Activated CD8-positive, alpha-beta T cell treated with anti-CD3 and anti-CD28 coated beads for 36 hours (primary cell): ENCODE measurements at regions not wholly inside any gene's neighbourhood (a gene's known extent, or its start where the extent isn't known, plus 50 kb on each side); places are given as distances from the start of the nearest gene placed in this dataset.

Experiments
- ATAC-seq: fragments of 200-7000 bp; cut with Tn5 transposase; one replicate; pipeline ENCODE4 v1.10.0; 2021; ENCODE audit warnings: mild to moderate bottlenecking, moderate library complexity
- CTCF ChIA-PET: fragments of 350-600 bp; sonication (Branson Sonifier 250); formaldehyde crosslinking; loops from one replicate; lab custom pipeline; 2021; ENCODE audit warnings: antibody characterized with exemption; lab: Charles Lee
- POLR2A ChIA-PET: fragments of 350-600 bp; sonication (Branson Sonifier 250); formaldehyde crosslinking; loops from one replicate; lab custom pipeline; 2021; ENCODE audit warnings: antibody characterized with exemption; lab: Charles Lee
- DNase-seq: peaks from one replicate; pipeline ENCODE4 v3.0.0-alpha.2; 2020
- H3K27ac Mint-ChIP-seq: one replicate; pipeline ENCODE4 v1.8.0; 2021; ENCODE audit warnings: mild to moderate bottlenecking, mixed read lengths
- H3K27me3 Mint-ChIP-seq: one replicate; pipeline ENCODE4 v1.8.0; 2021; ENCODE audit warnings: mixed read lengths
- H3K36me3 Mint-ChIP-seq: one replicate; pipeline ENCODE4 v1.8.0; 2021; ENCODE audit warnings: low read depth, mixed read lengths
- H3K4me1 Mint-ChIP-seq: one replicate; pipeline ENCODE4 v1.8.0; 2021; ENCODE audit warnings: low read depth, mixed read lengths
- H3K4me3 Mint-ChIP-seq: one replicate; pipeline ENCODE4 v1.8.0; 2021; ENCODE audit warnings: mild to moderate bottlenecking, moderate library complexity, mixed read lengths
- H3K9me3 Mint-ChIP-seq: one replicate; pipeline ENCODE4 v1.8.0; 2021; ENCODE audit warnings: mixed read lengths
- intact Hi-C: fragments of 100-400 bp; cut with micrococcal nuclease; formaldehyde crosslinking; loops from one replicate; pipeline ENCODE4 v1.10.0; 2022
- TF ChIP-seq, protein P1 (sequence below): fragments of 200-600 bp; IDR thresholded peaks from one replicate; pipeline ENCODE4 v1.8.0; 2022; ENCODE audit warnings: antibody characterized with exemption, mild to moderate bottlenecking

DNA sequence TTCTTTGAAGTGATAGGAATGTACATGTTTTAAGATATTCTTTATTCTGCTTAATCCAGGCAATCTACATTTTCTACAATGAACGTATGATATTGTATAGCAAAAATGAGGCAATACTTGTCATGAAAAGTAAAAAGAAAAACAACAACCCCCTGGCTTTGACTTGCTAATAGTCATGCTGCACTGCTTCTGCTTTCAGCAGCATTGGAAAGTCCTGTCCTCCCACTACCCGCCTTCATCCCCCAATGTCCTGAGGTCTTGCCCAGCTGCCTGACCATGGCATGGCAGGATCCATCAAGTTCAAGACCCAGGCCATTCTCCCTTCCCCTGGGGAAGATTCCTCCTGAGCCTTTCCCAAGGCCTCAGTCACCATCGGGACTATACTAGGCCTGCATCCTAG, 156.5 kb downstream of the SH3BGRL2 start:
- TF ChIP-seq, protein P1, sequence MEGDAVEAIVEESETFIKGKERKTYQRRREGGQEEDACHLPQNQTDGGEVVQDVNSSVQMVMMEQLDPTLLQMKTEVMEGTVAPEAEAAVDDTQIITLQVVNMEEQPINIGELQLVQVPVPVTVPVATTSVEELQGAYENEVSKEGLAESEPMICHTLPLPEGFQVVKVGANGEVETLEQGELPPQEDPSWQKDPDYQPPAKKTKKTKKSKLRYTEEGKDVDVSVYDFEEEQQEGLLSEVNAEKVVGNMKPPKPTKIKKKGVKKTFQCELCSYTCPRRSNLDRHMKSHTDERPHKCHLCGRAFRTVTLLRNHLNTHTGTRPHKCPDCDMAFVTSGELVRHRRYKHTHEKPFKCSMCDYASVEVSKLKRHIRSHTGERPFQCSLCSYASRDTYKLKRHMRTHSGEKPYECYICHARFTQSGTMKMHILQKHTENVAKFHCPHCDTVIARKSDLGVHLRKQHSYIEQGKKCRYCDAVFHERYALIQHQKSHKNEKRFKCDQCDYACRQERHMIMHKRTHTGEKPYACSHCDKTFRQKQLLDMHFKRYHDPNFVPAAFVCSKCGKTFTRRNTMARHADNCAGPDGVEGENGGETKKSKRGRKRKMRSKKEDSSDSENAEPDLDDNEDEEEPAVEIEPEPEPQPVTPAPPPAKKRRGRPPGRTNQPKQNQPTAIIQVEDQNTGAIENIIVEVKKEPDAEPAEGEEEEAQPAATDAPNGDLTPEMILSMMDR, result no peak
- DNase-seq (no peak), ATAC-seq (no peak)
- Mint-ChIP-seq H3K4me1 (no peaks in the 10 kb centered on the region), H3K27ac (no peak overlapping the region), H3K9me3 (no peaks in the 10 kb centered on the region), H3K27me3 (peaks cover 2% of the 10 kb centered on the region), H3K36me3 (no peaks in the 10 kb centered on the region), H3K4me3 (no peak overlapping the region)
- CTCF ChIA-PET, result interaction anchor here (3.0 to 3.4 kb wide), 2 partner anchors 10 to 26 kb away, joined by 12 to 15 read pairs; no protein-coding TSS in a partner anchor
- POLR2A ChIA-PET, result no interaction called here
- intact Hi-C loops, result no loop called here

DNA sequence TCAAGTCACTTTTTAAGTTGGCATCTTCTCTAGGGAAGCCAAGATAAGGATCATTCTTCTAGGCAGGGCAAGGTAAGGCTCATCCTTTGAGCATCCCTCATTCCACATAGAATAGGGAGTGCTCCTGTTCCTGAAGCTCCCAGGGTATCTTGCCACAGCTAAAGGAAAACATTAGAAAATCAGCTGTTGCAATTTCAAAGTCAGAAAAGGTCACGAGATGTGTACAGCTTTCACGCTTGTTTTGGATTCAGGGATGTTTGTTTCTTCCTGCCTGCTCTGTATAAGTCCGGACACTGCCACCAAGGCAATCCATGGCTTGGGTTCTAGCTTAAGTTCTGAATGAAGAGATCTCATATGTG, 153.2 kb downstream of the SH3BGRL2 start:
- Mint-ChIP-seq H3K9me3 (no peaks in the 10 kb centered on the region), H3K27me3 (peaks cover 2% of the 10 kb centered on the region), H3K4me3 (no peak overlapping the region), H3K4me1 (no peaks in the 10 kb centered on the region), H3K27ac (no peak overlapping the region), H3K36me3 (no peaks in the 10 kb centered on the region)
- ChIA-PET CTCF (interaction anchor here (1.2 to 1.7 kb wide), 2 partner anchors 28 to 85 kb away, joined by 3 to 7 read pairs; no protein-coding TSS in a partner anchor), POLR2A (no interaction called here)
- ATAC-seq (no peak), DNase-seq (no peak)
- TF ChIP-seq, protein P1, result no peak
- intact Hi-C loops, result no loop called here

DNA sequence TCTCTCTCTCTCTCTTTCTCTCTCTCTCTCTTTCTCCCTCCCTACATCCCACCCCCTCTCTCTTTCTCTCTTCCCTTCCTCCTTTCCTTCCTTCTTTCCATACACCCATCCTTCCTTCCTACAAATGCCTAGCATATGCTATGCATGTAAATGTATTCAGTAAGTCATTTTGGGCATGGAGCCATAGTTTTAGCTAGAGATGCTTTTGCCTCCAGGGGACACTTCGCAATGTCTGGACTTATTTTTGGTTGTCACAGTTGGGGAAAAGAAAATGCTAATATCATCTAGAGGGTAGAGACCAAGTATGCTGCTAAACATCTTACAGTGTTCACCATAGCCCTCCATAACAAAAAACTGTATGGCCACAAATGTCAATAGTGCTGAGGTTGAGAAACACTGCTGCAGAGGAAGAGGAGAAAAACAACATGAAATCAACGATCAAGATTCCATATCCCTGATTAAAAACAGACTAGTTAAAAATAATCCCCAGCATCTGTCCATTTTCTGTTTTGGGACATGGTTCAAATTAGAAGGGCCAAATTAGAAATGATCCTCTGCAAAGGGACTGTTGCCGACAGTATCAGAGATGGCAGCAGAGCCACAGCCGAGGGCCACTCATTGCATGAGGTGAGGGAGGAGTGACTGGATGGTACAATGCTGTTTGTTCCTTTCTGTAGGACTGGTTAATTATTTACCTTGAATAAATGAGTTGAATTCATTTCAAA, 152.7 kb downstream of the SH3BGRL2 start:
- intact Hi-C loops, result no loop called here
- DNase-seq, result no peak
- TF ChIP-seq, protein P1, result no peak
- no peak overlapping the region for H3K4me3 Mint-ChIP-seq
- no peaks in the 10 kb centered on the region for H3K9me3 Mint-ChIP-seq
- H3K27ac Mint-ChIP-seq, result no peak overlapping the region
- POLR2A ChIA-PET, result no interaction called here
- H3K36me3 Mint-ChIP-seq, result no peaks in the 10 kb centered on the region
- CTCF ChIA-PET, result interaction anchor here (1.4 to 1.7 kb wide), 2 partner anchors 85 to 86 kb away, joined by 6 to 7 read pairs; no protein-coding TSS in a partner anchor
- no peaks in the 10 kb centered on the region for H3K4me1 Mint-ChIP-seq
- peaks cover 2% of the 10 kb centered on the region for H3K27me3 Mint-ChIP-seq
- ATAC-seq, result no peak

DNA sequence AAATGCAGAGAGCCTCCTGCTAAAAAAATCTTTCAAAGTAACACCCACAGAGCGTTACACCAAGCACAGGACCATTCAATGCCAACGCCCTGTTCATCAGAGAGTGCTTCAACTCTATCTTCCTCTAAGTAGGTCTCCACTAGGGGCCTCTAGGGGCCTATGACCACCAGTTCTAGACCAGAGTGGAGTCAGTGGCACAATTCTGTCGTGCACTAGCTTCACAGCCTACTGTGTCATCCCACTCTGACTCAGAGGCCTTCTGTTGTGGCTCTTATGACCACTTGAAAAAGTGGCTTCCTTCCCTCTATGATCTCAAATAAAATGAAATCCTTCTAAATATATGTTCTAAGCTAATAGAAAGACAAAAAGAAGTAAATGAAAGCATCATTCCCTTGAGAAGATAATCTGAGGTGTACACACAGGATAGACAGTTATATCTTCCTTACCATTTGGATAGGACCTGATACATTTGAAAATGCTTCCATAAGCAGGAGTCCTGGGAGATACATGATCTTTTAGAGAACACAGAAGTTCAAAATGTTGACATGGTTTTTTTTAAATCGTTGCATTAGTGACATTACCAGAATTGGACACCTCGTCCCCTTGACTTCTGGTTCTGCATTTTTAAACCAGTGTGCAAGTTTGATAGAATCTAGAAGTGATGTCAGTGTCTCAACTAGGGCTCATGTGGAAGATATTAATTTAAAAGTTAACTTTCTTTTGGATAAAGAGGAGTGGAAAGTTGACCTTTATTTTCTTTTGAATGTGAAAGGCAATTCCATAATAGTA, 151.9 kb downstream of the SH3BGRL2 start:
- DNase-seq, result peak; percentile 20
- Mint-ChIP-seq H3K27me3 (peaks cover 2% of the 10 kb centered on the region), H3K4me3 (no peak overlapping the region), H3K27ac (no peak overlapping the region), H3K4me1 (peaks cover 3% of the 10 kb centered on the region), H3K36me3 (no peaks in the 10 kb centered on the region), H3K9me3 (no peaks in the 10 kb centered on the region)
- ATAC-seq, result peak; percentile 65
- CTCF ChIA-PET, result interaction anchor here (0.9 to 1.4 kb wide), 3 partner anchors 9 to 86 kb away, joined by 3 to 6 read pairs (median 3); no protein-coding TSS in a partner anchor
- POLR2A ChIA-PET, result no interaction called here
- TF ChIP-seq, protein P1, result no peak
- intact Hi-C loops, result no loop called here

DNA sequence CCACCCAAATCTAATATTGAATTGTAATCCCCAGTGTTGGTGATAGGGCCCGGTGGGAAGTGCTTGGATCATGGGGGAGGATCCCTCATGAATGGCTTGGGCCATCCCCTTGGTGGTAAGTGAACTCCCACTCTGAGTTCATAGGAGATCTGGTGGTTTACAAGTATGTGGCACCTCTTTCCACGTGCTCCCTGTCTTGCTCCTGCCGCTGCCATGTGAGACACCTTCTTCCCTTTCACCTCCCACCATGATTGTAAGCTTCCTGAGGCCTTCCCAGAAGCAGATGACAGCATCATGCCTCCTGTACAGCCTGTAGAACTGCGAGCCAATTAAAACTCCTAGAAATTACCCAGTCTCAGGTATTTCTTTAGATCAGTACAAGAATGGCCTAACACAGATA, 150.8 kb downstream of the SH3BGRL2 start:
- Mint-ChIP-seq H3K27ac (no peak overlapping the region), H3K27me3 (peaks cover 3% of the 10 kb centered on the region), H3K4me1 (peaks cover 10% of the 10 kb centered on the region), H3K4me3 (no peak overlapping the region), H3K36me3 (no peaks in the 10 kb centered on the region), H3K9me3 (no peaks in the 10 kb centered on the region)
- intact Hi-C loops, result no loop called here
- TF ChIP-seq, protein P1, result no peak
- CTCF ChIA-PET, result interaction anchor here (0.9 kb wide), 1 partner anchor 31 kb away, joined by 3 read pairs; no protein-coding TSS in a partner anchor
- ATAC-seq (no peak), DNase-seq (no peak)
- POLR2A ChIA-PET, result no interaction called here
